Ishikawa (cell line): ENCODE measurements at regions not wholly inside any gene's neighbourhood (a gene's known extent, or its start where the extent isn't known, plus 50 kb on each side); places are given as distances from the start of the nearest gene placed in this dataset.

Experiments used
- CEBPB ChIP-seq: IDR thresholded peaks from 2 replicates; pipeline ENCODE4 v1.6.1; 2012
- CREB1 ChIP-seq: IDR thresholded peaks from 2 replicates; pipeline ENCODE4 v1.6.1; 2012; ENCODE audit warnings: low read depth
- EGR1 ChIP-seq: IDR thresholded peaks from 2 replicates; pipeline ENCODE4 v1.6.1; 2012
- EP300 ChIP-seq: IDR thresholded peaks from 2 replicates; pipeline ENCODE4 v1.6.1; 2012; ENCODE audit warnings: borderline replicate concordance
- FOXM1 ChIP-seq: IDR thresholded peaks from 2 replicates; pipeline ENCODE4 v1.6.1; 2012; ENCODE audit warnings: low read depth, borderline replicate concordance
- MAX ChIP-seq: IDR thresholded peaks from 2 replicates; pipeline ENCODE4 v1.6.1; 2012
- NFIC ChIP-seq: IDR thresholded peaks from 2 replicates; pipeline ENCODE4 v1.6.1; 2012
- RAD21 ChIP-seq: IDR thresholded peaks from 2 replicates; pipeline ENCODE4 v1.6.1; 2012; ENCODE audit warnings: low read depth
- REST ChIP-seq: IDR thresholded peaks from 2 replicates; pipeline ENCODE4 v1.6.1; 2012; ENCODE audit warnings: low read depth, mild to moderate bottlenecking
- TAF1 ChIP-seq: IDR thresholded peaks from 2 replicates; pipeline ENCODE4 v1.6.1; 2012; ENCODE audit warnings: low read depth, mild to moderate bottlenecking
- TCF12 ChIP-seq: IDR thresholded peaks from 2 replicates; pipeline ENCODE4 v1.6.1; 2012; ENCODE audit warnings: low read depth
- TEAD4 ChIP-seq: IDR thresholded peaks from 2 replicates; pipeline ENCODE4 v1.6.1; 2012
- USF1 ChIP-seq: IDR thresholded peaks from 2 replicates; pipeline ENCODE4 v1.6.1; 2012
- YY1 ChIP-seq: IDR thresholded peaks from 2 replicates; pipeline ENCODE4 v1.6.1; 2012; ENCODE audit warnings: low read depth
- ZBTB7A ChIP-seq: IDR thresholded peaks from 2 replicates; pipeline ENCODE4 v1.6.1; 2012; ENCODE audit warnings: low read depth

- TF ChIP-seq RAD21 (no peak), MAX (no peak), TAF1 (no peak), CREB1 (no peak), TCF12 (no peak), TEAD4 (no peak), EP300 (no peak), NFIC (no peak), CEBPB (no peak), EGR1 (no peak), ZBTB7A (no peak), FOXM1 (no peak), YY1 (no peak), USF1 (no peak), REST (no peak)
Measured at GRCh38 chr4:3670521-3671519, 95.4 kb upstream of the ADRA2C start.

- no peak for TF ChIP-seq YY1
- TF ChIP-seq USF1 = no peak
- TF ChIP-seq NFIC = no peak
- TF ChIP-seq CEBPB = no peak
- no peak for TF ChIP-seq TAF1
- TF ChIP-seq ZBTB7A = no peak
- no peak for TF ChIP-seq RAD21
- TF ChIP-seq EP300 = no peak
- no peak for TF ChIP-seq FOXM1
- no peak for TF ChIP-seq CREB1
- no peak for TF ChIP-seq TCF12
- no peak for TF ChIP-seq MAX
- TF ChIP-seq EGR1 = no peak
- no peak for TF ChIP-seq TEAD4
Measured at GRCh38 chr4:3669553-3669949, 96.6 kb upstream of the ADRA2C start.

- TF ChIP-seq TAF1 = no peak
- no peak for TF ChIP-seq TEAD4
- TF ChIP-seq REST = no peak
- TF ChIP-seq ZBTB7A = no peak
- TF ChIP-seq EP300 = no peak
- TF ChIP-seq CEBPB = no peak
- no peak for TF ChIP-seq CREB1
- TF ChIP-seq RAD21 = no peak
- TF ChIP-seq USF1 = no peak
- no peak for TF ChIP-seq TCF12
- TF ChIP-seq FOXM1 = no peak
- no peak for TF ChIP-seq NFIC
Measured at GRCh38 chr4:3668825-3669552, 97.2 kb upstream of the ADRA2C start.

- TF ChIP-seq CEBPB (no peak), MAX (no peak), RAD21 (no peak), TCF12 (no peak), TEAD4 (no peak), EGR1 (no peak), REST (no peak), FOXM1 (no peak), NFIC (no peak), ZBTB7A (no peak), USF1 (no peak), TAF1 (no peak), CREB1 (no peak), YY1 (no peak), EP300 (no peak)
Measured at GRCh38 chr4:3667258-3667657, 98.9 kb upstream of the ADRA2C start.
